H1 (cell line): ENCODE measurements at regions not wholly inside any gene's neighbourhood (a gene's known extent, or its start where the extent isn't known, plus 50 kb on each side); places are given as distances from the start of the nearest gene placed in this dataset.

Experiments used
- CTCF ChIA-PET: fragments of 300-600 bp; sonication (Branson Sonifier 250); formaldehyde crosslinking; loops from one replicate; lab custom pipeline; 2021; ENCODE audit not compliant: partially characterized antibody; lab: Charles Lee
- POLR2A ChIA-PET: fragments of 300-600 bp; sonication (Branson Sonifier 250); formaldehyde crosslinking; loops from one replicate; lab custom pipeline; 2021; ENCODE audit warnings: inconsistent platforms; ENCODE audit not compliant: partially characterized antibody; lab: Charles Lee
- DNase-seq, 2 experiments: peaks; one replicate each; pipeline versions ENCODE4 v3.0.0 to v3.0.0-alpha.2; 2010 to 2022; ENCODE audit warnings: low spot score in 2 of 2, low read depth in 1 of 2, mixed read lengths in 1 of 2
- FAIRE-seq: peaks from 2 replicates; lab custom pipeline; 2011; peaks lifted over from hg19 to GRCh38; lab: Jason Lieb, UNC
- H2AFZ ChIP-seq: 2 replicates; pipeline ENCODE4 v1.8.1; 2012; ENCODE audit warnings: low read length, inconsistent platforms
- H2AK5ac ChIP-seq: 2 replicates; pipeline ENCODE4 v1.6.1; 2013; ENCODE audit warnings: low read depth, low read length
- H2BK120ac ChIP-seq: replicated peaks from 2 replicates; pipeline ENCODE3; 2013; ENCODE audit warnings: low read depth, low read length, inconsistent platforms
- H2BK12ac ChIP-seq: 2 replicates; pipeline ENCODE4 v1.6.1; 2013; ENCODE audit warnings: low read depth, low read length
- H2BK15ac ChIP-seq: 2 replicates; pipeline ENCODE4 v1.6.1; 2013; ENCODE audit warnings: low read length
- H2BK20ac ChIP-seq: 2 replicates; pipeline ENCODE4 v1.6.1; 2013; ENCODE audit warnings: low read length
- H2BK5ac ChIP-seq: 2 replicates; pipeline ENCODE4 v1.6.1; 2013; ENCODE audit warnings: low read depth, low read length
- H3K14ac ChIP-seq: 2 replicates; pipeline ENCODE4 v1.6.1; 2013; ENCODE audit warnings: inconsistent platforms; ENCODE audit not compliant: insufficient read length
- H3K18ac ChIP-seq: 2 replicates; pipeline ENCODE4 v1.6.1; 2013; ENCODE audit warnings: low read length; ENCODE audit errors: extremely low read depth
- H3K23ac ChIP-seq: 2 replicates; pipeline ENCODE4 v1.6.1; 2013; ENCODE audit warnings: inconsistent platforms; ENCODE audit not compliant: insufficient read length
- H3K23me2 ChIP-seq: 2 replicates; pipeline ENCODE4 v1.6.1; 2013; ENCODE audit warnings: low read depth, low read length
- H3K27ac ChIP-seq: 2 replicates; pipeline ENCODE4 v1.6.1; 2011; ENCODE audit warnings: low read depth, low read length, inconsistent platforms
- H3K27me3 ChIP-seq, 4 experiments: replicated peaks in 1 of 4; 1 replicate in 1 of 4; 2 replicates in 3 of 4; pipeline versions ENCODE4 v1.6.1 to v1.8.1; 2011 to 2013; ENCODE audit warnings: low read length in 3 of 4, mild to moderate bottlenecking in 3 of 4, inconsistent platforms in 2 of 4, mixed read lengths in 2 of 4, moderate library complexity in 1 of 4; ENCODE audit not compliant: control insufficient read depth in 3 of 4, insufficient read depth in 3 of 4; ENCODE audit errors: extremely low read depth in 1 of 4
- H3K36me3 ChIP-seq, 4 experiments: 2 replicates each; pipeline versions ENCODE4 v1.6.1 to v1.8.1; 2011 to 2013; ENCODE audit warnings: mild to moderate bottlenecking in 4 of 4, low read length in 3 of 4, moderate library complexity in 2 of 4, control low read depth in 1 of 4, inconsistent platforms in 1 of 4; ENCODE audit not compliant: insufficient read depth in 4 of 4, control insufficient read depth in 2 of 4
- H3K4ac ChIP-seq: replicated peaks from 2 replicates; pipeline ENCODE3; 2013; ENCODE audit warnings: low read length, low read depth, mixed read lengths, inconsistent platforms; ENCODE audit not compliant: insufficient read length
- H3K4me1 ChIP-seq, 4 experiments: replicated peaks in 1 of 4; 1 replicate in 1 of 4; 2 replicates in 3 of 4; pipeline versions ENCODE4 v1.6.1 to v1.8.1; 2011 to 2013; ENCODE audit warnings: low read length in 3 of 4, inconsistent platforms in 2 of 4, mixed read lengths in 1 of 4; ENCODE audit not compliant: insufficient read depth in 4 of 4, control insufficient read depth in 3 of 4
- H3K4me2 ChIP-seq, 2 experiments: 2 replicates each; pipeline versions ENCODE4 v1.6.1 to v1.8.1; 2011 to 2013; ENCODE audit warnings: low read depth in 2 of 2, low read length in 2 of 2, control low read depth in 1 of 2, inconsistent platforms in 1 of 2, mild to moderate bottlenecking in 1 of 2; ENCODE audit not compliant: insufficient read depth in 1 of 2
- H3K4me3 ChIP-seq, 4 experiments: fragments of 200-600, 300-600 bp in 1 of 4; sonication (generic), shearing (Covaris generic), sonication (Bioruptor Twin) in 1 of 4; 2 replicates each; pipeline versions ENCODE4 v1.5.1 to v1.8.1; 2011 to 2016; ENCODE audit warnings: low read length in 4 of 4, low read depth in 3 of 4, control low read depth in 2 of 4, inconsistent platforms in 2 of 4, mild to moderate bottlenecking in 2 of 4, mixed read lengths in 1 of 4, moderate library complexity in 1 of 4; ENCODE audit not compliant: insufficient read depth in 2 of 4; ENCODE audit errors: extremely low read depth in 1 of 4
- H3K56ac ChIP-seq: replicated peaks from 2 replicates; pipeline ENCODE3; 2013; ENCODE audit warnings: low read depth, mild to moderate bottlenecking, mixed read lengths, low read length, inconsistent platforms; ENCODE audit not compliant: insufficient read length
- H3K79me1 ChIP-seq: 2 replicates; pipeline ENCODE4 v1.6.1; 2013; ENCODE audit warnings: low read depth, low read length, control low read depth
- H3K79me2 ChIP-seq, 2 experiments: 2 replicates each; pipeline versions ENCODE4 v1.6.1 to v1.8.1; 2012 to 2013; ENCODE audit warnings: low read length in 2 of 2, mild to moderate bottlenecking in 2 of 2, inconsistent platforms in 1 of 2; ENCODE audit not compliant: insufficient read depth in 2 of 2, control insufficient read depth in 1 of 2
- H3K9ac ChIP-seq, 4 experiments: replicated peaks in 1 of 4; 1 replicate in 1 of 4; 2 replicates in 3 of 4; pipeline versions ENCODE4 v1.6.1 to v1.8.1; 2011 to 2013; ENCODE audit warnings: low read depth in 3 of 4, low read length in 3 of 4, control low read depth in 2 of 4, mild to moderate bottlenecking in 2 of 4, moderate library complexity in 2 of 4, inconsistent platforms in 1 of 4; ENCODE audit errors: extremely low read depth in 1 of 4
- H3K9me3 ChIP-seq, 2 experiments: 2 replicates each; pipeline versions ENCODE4 v1.6.1 to v1.8.1; 2012 to 2013; ENCODE audit warnings: mild to moderate bottlenecking in 2 of 2, moderate library complexity in 2 of 2, control low read depth in 1 of 2, inconsistent platforms in 1 of 2, low read depth in 1 of 2, low read length in 1 of 2, mixed read lengths in 1 of 2; ENCODE audit not compliant: insufficient read depth in 2 of 2
- H4K20me1 ChIP-seq, 2 experiments: replicated peaks in 1 of 2; 2 replicates each; pipeline versions ENCODE3 to v1.8.1; 2011 to 2013; ENCODE audit warnings: inconsistent platforms in 2 of 2, low read length in 2 of 2, mild to moderate bottlenecking in 1 of 2; ENCODE audit not compliant: insufficient read depth in 2 of 2, control insufficient read depth in 1 of 2
- H4K5ac ChIP-seq: 2 replicates; pipeline ENCODE4 v1.6.1; 2013; ENCODE audit warnings: low read length, low read depth, mixed read lengths, inconsistent platforms; ENCODE audit not compliant: insufficient read length
- H4K8ac ChIP-seq: 2 replicates; pipeline ENCODE4 v1.8.0; 2013; ENCODE audit warnings: mild to moderate bottlenecking, moderate library complexity, low read length, inconsistent platforms; ENCODE audit not compliant: insufficient read depth; ENCODE audit errors: extremely low read depth
- H4K91ac ChIP-seq: replicated peaks from 2 replicates; pipeline ENCODE3; 2013; ENCODE audit warnings: low read length, mixed read lengths, inconsistent platforms; ENCODE audit not compliant: insufficient read length
- BRCA1 ChIP-seq: IDR thresholded peaks from 2 replicates; pipeline ENCODE4 v1.6.1; 2012; ENCODE audit warnings: low read depth, low read length, improper control_type of control experiment
- CBX5 ChIP-seq: fragments of 300-800, 300-1000 bp; sonication (generic); IDR thresholded peaks from 2 replicates; pipeline ENCODE4 v1.7.1; 2016; ENCODE audit warnings: antibody characterized with exemption, low read length, low read depth
- CTBP2 ChIP-seq: IDR thresholded peaks from 2 replicates; pipeline ENCODE4 v1.7.0; 2011; ENCODE audit warnings: borderline replicate concordance, mild to moderate bottlenecking, moderate library complexity, mixed read lengths, low read length; ENCODE audit not compliant: insufficient read depth, insufficient read length
- FOSL1 ChIP-seq: IDR thresholded peaks from 2 replicates; pipeline ENCODE4 v1.6.1; 2011; ENCODE audit warnings: mild to moderate bottlenecking, low read depth, low read length, moderate library complexity; ENCODE audit not compliant: insufficient read depth
- KDM5A ChIP-seq: fragments of 200-600 bp; IDR thresholded peaks from 2 replicates; pipeline ENCODE4 v1.7.1; 2012; ENCODE audit warnings: mild to moderate bottlenecking, low read length, inconsistent platforms, mixed read lengths
- NANOG ChIP-seq: IDR thresholded peaks from 2 replicates; pipeline ENCODE4 v1.6.1; 2011; ENCODE audit warnings: low read length, low read depth, mild to moderate bottlenecking, inconsistent platforms; ENCODE audit not compliant: insufficient read depth, poor library complexity, severe bottlenecking
- NRF1 ChIP-seq: IDR thresholded peaks from 2 replicates; pipeline ENCODE4 v1.6.1; 2011; ENCODE audit warnings: mild to moderate bottlenecking, low read depth, low read length, improper control_type of control experiment
- POLR2A ChIP-seq, 2 experiments: IDR thresholded peaks; 1 replicate in 1 of 2; 2 replicates in 1 of 2; pipeline ENCODE4 v1.6.1; 2011; ENCODE audit warnings: low read depth in 2 of 2, low read length in 2 of 2, mild to moderate bottlenecking in 2 of 2; ENCODE audit errors: control extremely low read depth in 1 of 2
- POU5F1 ChIP-seq: IDR thresholded peaks from 2 replicates; pipeline ENCODE4 v1.6.1; 2011; ENCODE audit warnings: low read depth, mild to moderate bottlenecking, low read length, moderate library complexity
- SIRT6 ChIP-seq: IDR thresholded peaks from one replicate; pipeline ENCODE4 v1.7.1; 2012; ENCODE audit warnings: low read length, inconsistent platforms
- TAF1 ChIP-seq: IDR thresholded peaks from 2 replicates; pipeline ENCODE4 v1.6.1; 2011; ENCODE audit warnings: mild to moderate bottlenecking, low read depth, low read length
- YY1 ChIP-seq: IDR thresholded peaks from 2 replicates; pipeline ENCODE4 v1.6.1; 2011; ENCODE audit warnings: low read depth, mild to moderate bottlenecking, low read length
- WGBS, 2 experiments: shearing (Covaris generic) in 1 of 2; methylation state at CpG; one replicate each; pipeline versions ENCODE4 v1.1.6 to v1.1.7; 2013 to 2015; ENCODE audit warnings: low lambda C conversion rate in 2 of 2, mixed read lengths in 2 of 2, inconsistent platforms in 1 of 2, low coverage in 1 of 2, missing lambda C conversion rate in 1 of 2; ENCODE audit not compliant: insufficient replicate concordance in 2 of 2, insufficient coverage in 1 of 2, insufficient read length in 1 of 2; ENCODE audit errors: extremely low coverage in 1 of 2, missing lambda C conversion rate in 1 of 2; 5-methylcytosine and 5-hydroxymethylcytosine counted together

DNA sequence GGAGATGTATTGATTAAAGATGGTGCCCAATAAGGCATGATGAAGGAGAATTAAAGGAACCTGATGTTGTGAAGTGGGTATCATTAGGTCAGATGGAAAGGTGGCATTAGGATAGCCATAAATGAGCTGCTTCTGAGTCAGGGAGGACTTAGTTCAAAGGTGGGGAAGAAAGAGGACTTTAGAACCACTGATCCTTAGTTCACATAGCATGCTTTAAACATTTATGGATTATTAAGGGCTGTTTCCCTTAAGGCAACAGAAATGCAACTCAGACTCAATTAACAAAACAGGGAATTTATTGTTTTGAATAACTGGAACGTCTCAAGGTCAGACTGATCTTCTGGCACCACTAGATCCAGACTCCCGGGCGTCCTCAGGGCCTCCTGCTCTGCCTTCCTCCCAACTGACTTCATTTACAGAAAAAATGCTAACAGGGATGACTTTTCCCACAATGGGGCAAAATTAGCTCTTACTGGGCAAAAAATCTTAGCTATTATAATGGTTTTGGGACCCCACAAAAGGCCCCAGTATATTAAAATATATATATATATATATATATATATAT is 1526.0 kb downstream of the TBC1D22A start:
- FAIRE-seq: no peak
- Histone ChIP-seq H2BK5ac (no peak overlapping the region), H3K4me3 (no peak overlapping the region), H3K79me2 (no peaks in the 10 kb centered on the region; a peak in 1 of 4 replicates), H2AK5ac (no peak overlapping the region), H3K9me3 (no peaks in the 10 kb centered on the region), H4K20me1 (no peaks in the 10 kb centered on the region), H3K14ac (no peak overlapping the region), H2AFZ (no peak overlapping the region), H3K23me2 (peaks cover 1% of the 10 kb centered on the region), H3K4ac (no peak overlapping the region), H3K18ac (no peak overlapping the region), H3K36me3 (no peaks in the 10 kb centered on the region), H2BK15ac (no peak overlapping the region), H3K4me1 (no peaks in the 10 kb centered on the region), H3K27me3 (peaks cover 0 to 2% (median 0%) of the 10 kb centered on the region in 4 experiments; a peak in 1 of 7 replicates), H3K23ac (no peak overlapping the region), H4K5ac (no peak overlapping the region), H2BK20ac (no peak overlapping the region), H3K9ac (no peak overlapping the region), H4K91ac (no peak overlapping the region), H3K79me1 (no peaks in the 10 kb centered on the region), H3K4me2 (no peak overlapping the region), H3K56ac (no peak overlapping the region), H3K27ac (no peak overlapping the region), H2BK12ac (no peak overlapping the region), H4K8ac (no peak overlapping the region), H2BK120ac (no peak overlapping the region)
- TF ChIP-seq KDM5A (no peak), YY1 (no peak), TAF1 (no peak), CTBP2 (no peak), CBX5 (no peak), FOSL1 (no peak), BRCA1 (no peak), POU5F1 (no peak), NANOG (no peak), SIRT6 (no peak), NRF1 (no peak), POLR2A (IDR thresholded peaks at IDR 0.05; ENCODE audit: control extremely low read depth in 1 of 2, low read depth in 2 of 2, low read length in 2 of 2) (no peak)
- POLR2A ChIA-PET: no interaction called here
- CTCF ChIA-PET: interaction anchor here (0.6 to 1.1 kb wide), 2 partner anchors 204 to 547 kb away, joined by 3 read pairs; no protein-coding TSS in a partner anchor
- no peak for DNase-seq
- WGBS, 2 experiments: 96% methylated on average over 3 of the region's 3 CpGs; no CpG with 5 or more reads in 1 of the 2 experiments
